Tibial artery (tissue), 4 donors: ENCODE measurements at regions not wholly inside any gene's neighbourhood (a gene's known extent, or its start where the extent isn't known, plus 50 kb on each side); places are given as distances from the start of the nearest gene placed in this dataset.

Source experiments
- DNase-seq, 2 donors: peaks; one replicate each; pipeline ENCODE4 v3.0.0-alpha.2; 2019
- H3K27ac ChIP-seq, 2 donors: fragments of 200-600 bp; sonication (generic) in 1 of 2; 1 replicate in 1 of 2; 2 replicates in 1 of 2; pipeline ENCODE4 v1.5.1; 2018 to 2019; ENCODE audit warnings: mild to moderate bottlenecking in 1 of 2
- H3K27me3 ChIP-seq, 2 donors: fragments of 200-600 bp; sonication (generic) in 1 of 2; one replicate each; pipeline versions ENCODE4 v1.5.1 to v1.6.0; 2016 to 2019
- H3K36me3 ChIP-seq, 3 donors: fragments of 200-600 bp; sonication (generic) in 2 of 3; one replicate each; pipeline ENCODE4 v1.5.1; 2016 to 2019; ENCODE audit warnings: mild to moderate bottlenecking in 2 of 3
- H3K4me1 ChIP-seq, 4 donors: fragments of 200-600 bp; sonication (generic) in 2 of 4; 1 replicate in 3 of 4; 2 replicates in 1 of 4; pipeline ENCODE4 v1.5.1; 2016 to 2019
- H3K4me3 ChIP-seq, 2 donors: fragments of 200-600 bp; sonication (generic) in 1 of 2; 1 replicate in 1 of 2; 2 replicates in 1 of 2; pipeline ENCODE4 v1.5.1; 2018 to 2019; ENCODE audit warnings: mild to moderate bottlenecking in 2 of 2
- H3K9me3 ChIP-seq, 3 donors: fragments of 200-600 bp; sonication (generic) in 1 of 3; one replicate each; pipeline ENCODE4 v1.5.1; 2016 to 2019
- intact Hi-C: fragments of 100-400 bp; cut with DNase I; formaldehyde crosslinking; loops from one replicate; pipeline ENCODE4 v1.15.0; 2023; ENCODE audit warnings: low total_unique reads
- TF ChIP-seq, protein P1 (sequence below), 2 experiments: fragments of 200-600 bp in 1 of 2; fragments of 450-650 bp in 1 of 2; IDR thresholded peaks; one replicate each; pipeline ENCODE4 v1.5.1; 2017 to 2019; ENCODE audit warnings: antibody characterized with exemption in 2 of 2, mild to moderate bottlenecking in 1 of 2, moderate library complexity in 1 of 2

DNA sequence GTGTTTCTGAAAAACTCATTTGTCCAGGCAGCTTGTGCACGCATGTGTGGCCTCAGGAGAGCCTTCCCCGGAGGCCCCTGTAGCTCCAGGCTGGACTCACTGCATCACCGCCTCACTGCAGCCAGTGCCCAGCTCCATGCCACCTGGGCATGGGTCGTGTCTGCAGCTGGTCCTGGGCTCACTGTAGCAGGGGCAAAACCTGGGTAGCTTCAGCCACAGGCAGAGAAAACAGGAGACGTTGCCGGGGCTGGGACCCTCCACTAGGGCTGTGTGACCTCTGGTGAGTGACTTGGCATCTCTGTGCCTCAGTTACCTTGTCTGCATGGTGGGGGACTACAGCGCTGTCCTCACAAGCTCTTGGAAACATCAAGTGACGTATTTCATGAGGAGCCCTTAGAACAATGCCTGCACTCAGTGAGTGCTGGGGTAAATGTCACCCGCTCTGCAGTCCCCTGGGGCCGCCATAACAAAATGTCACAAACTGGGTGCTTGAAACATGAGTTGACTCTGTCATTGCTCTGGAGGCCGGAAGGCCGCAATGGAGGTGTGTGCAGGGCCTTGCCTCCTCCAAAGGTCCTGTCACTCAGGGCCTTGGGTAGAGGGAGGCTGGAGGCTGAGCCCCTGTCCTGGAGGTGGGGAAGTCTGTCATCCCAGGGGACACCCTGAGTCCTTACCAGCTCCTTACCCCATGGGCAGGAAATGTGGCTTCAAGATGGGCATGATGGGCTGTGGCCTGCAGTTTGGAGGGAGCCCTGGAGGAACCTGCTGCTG, 488.7 kb downstream of the TBC1D22A start:
- Histone ChIP-seq H3K27ac (no peak overlapping the region), H3K4me3 (no peak overlapping the region), H3K4me1 (no peaks in the 10 kb centered on the region), H3K36me3 (no peaks in the 10 kb centered on the region), H3K9me3 (no peaks in the 10 kb centered on the region), H3K27me3 (peaks cover 0 to 15% of the 10 kb centered on the region in 2 donors)
- DNase-seq, result no peak
- intact Hi-C loops, result no loop called here
- TF ChIP-seq, protein P1, sequence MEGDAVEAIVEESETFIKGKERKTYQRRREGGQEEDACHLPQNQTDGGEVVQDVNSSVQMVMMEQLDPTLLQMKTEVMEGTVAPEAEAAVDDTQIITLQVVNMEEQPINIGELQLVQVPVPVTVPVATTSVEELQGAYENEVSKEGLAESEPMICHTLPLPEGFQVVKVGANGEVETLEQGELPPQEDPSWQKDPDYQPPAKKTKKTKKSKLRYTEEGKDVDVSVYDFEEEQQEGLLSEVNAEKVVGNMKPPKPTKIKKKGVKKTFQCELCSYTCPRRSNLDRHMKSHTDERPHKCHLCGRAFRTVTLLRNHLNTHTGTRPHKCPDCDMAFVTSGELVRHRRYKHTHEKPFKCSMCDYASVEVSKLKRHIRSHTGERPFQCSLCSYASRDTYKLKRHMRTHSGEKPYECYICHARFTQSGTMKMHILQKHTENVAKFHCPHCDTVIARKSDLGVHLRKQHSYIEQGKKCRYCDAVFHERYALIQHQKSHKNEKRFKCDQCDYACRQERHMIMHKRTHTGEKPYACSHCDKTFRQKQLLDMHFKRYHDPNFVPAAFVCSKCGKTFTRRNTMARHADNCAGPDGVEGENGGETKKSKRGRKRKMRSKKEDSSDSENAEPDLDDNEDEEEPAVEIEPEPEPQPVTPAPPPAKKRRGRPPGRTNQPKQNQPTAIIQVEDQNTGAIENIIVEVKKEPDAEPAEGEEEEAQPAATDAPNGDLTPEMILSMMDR (IDR thresholded peaks at IDR 0.05), result no peak

GRCh38 chr22:47249370-47249928, 487.0 kb downstream of the TBC1D22A start:
- peaks cover 0 to 21% of the 10 kb centered on the region in 2 donors for H3K27me3 ChIP-seq
- no peak overlapping the region for H3K27ac ChIP-seq
- TF ChIP-seq, protein P1 (IDR thresholded peaks at IDR 0.05), result no peak
- DNase-seq, result no peak
- no peak overlapping the region for H3K4me3 ChIP-seq
- intact Hi-C loops, result no loop called here
- no peaks in the 10 kb centered on the region for H3K36me3 ChIP-seq
- no peaks in the 10 kb centered on the region for H3K4me1 ChIP-seq
- no peaks in the 10 kb centered on the region for H3K9me3 ChIP-seq

DNA sequence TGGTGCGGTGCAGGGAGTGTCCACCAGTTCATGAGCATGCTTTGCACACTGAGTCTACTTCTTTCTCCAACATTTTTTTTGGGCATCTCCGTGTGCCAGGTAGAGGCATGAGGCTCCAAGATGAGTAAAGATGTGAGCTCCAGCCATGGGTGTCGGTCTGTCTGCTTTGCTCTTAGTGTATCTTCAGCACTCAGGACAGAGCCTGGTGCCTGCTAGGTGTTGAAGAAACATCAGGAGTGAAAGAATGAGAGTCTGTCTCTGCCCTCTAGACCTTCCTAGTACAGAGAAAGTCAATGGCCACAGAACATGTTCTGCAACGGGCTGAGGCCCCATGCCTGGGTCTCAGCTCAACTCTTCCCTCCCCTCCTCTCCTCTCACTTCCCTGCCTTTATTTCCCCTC, 486.5 kb downstream of the TBC1D22A start:
- DNase-seq, result no peak
- H3K4me3 ChIP-seq, result no peak overlapping the region
- H3K36me3 ChIP-seq, result no peaks in the 10 kb centered on the region
- no peaks in the 10 kb centered on the region for H3K4me1 ChIP-seq
- H3K9me3 ChIP-seq, result no peaks in the 10 kb centered on the region
- intact Hi-C loops, result no loop called here
- no peak overlapping the region for H3K27ac ChIP-seq
- TF ChIP-seq, protein P1 (IDR thresholded peaks at IDR 0.05), result no peak
- peaks cover 0 to 21% of the 10 kb centered on the region in 2 donors for H3K27me3 ChIP-seq

DNA sequence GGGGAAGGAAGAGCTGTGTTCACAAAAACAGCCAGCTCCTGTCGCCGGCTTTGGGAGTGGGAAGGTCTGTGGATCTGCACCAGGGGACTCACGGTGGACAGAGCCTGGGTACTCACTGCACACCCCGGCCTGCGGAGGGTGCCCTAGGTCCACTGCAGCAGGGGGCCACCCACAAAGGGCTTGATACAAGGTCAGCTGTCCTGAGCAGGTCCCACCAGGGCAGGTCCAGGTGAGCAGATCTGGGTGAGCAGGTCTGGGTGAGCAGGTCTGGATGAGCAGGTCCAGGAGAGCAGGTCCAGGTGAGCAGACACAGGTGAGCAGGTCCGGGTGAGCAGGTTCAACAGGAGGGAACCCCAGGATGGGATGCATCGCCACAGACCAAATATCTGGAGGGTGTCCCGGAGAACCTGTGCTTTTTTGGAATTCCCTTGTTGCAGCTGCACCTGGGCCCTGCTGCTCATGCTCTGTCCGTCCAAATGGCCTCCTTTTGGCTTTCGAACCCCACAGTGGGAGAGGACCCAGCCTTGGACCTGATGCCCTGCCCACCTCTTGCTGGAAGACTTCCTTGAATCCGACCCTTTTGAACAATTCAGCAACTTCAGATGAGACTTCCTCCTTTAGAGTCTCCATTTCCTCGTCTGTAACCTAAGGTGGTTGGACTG, 485.3 kb downstream of the TBC1D22A start:
- peaks cover 0 to 21% of the 10 kb centered on the region in 2 donors for H3K27me3 ChIP-seq
- intact Hi-C loops, result no loop called here
- TF ChIP-seq, protein P1 (IDR thresholded peaks at IDR 0.05), result no peak
- no peak for DNase-seq
- no peaks in the 10 kb centered on the region for H3K9me3 ChIP-seq
- H3K36me3 ChIP-seq, result no peaks in the 10 kb centered on the region
- H3K4me3 ChIP-seq, result no peak overlapping the region
- no peak overlapping the region for H3K27ac ChIP-seq
- H3K4me1 ChIP-seq, result no peaks in the 10 kb centered on the region

DNA sequence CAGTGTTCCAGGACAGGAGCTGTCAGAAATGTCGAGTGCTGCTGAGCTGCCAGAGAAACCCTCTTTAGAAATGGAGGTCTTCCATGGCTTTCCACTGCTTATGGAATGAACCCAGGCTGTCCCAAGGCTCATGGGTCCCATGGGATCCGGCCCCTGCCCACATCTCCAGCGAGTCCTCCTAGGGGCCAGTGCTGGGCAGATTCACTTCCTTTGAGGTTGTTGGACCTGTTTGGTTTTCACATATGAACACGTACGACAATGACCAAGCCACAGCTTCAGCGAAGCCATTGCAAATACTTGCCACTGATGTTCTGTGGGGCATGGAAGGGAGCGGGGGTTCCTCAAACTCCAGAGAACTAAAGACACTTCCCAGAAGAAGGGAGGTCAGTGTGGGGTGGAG, 483.3 kb downstream of the TBC1D22A start:
- H3K4me1 ChIP-seq, result no peaks in the 10 kb centered on the region
- H3K4me3 ChIP-seq, result no peak overlapping the region
- H3K9me3 ChIP-seq, result no peaks in the 10 kb centered on the region
- no peak for DNase-seq
- no peaks in the 10 kb centered on the region for H3K36me3 ChIP-seq
- TF ChIP-seq, protein P1 (IDR thresholded peaks at IDR 0.05), result no peak
- intact Hi-C loops, result no loop called here
- peaks cover 0 to 10% of the 10 kb centered on the region in 2 donors for H3K27me3 ChIP-seq
- H3K27ac ChIP-seq, result no peak overlapping the region
